Right hindlimb (tissue), 1 donor: ENCODE measurements at regions not wholly inside any gene's neighbourhood (a gene's known extent, or its start where the extent isn't known, plus 50 kb on each side); places are given as distances from the start of the nearest gene placed in this dataset.

Experiments used
- DNase-seq: peaks from one replicate; pipeline ENCODE4 v3.0.0-alpha.2; 2018

DNA sequence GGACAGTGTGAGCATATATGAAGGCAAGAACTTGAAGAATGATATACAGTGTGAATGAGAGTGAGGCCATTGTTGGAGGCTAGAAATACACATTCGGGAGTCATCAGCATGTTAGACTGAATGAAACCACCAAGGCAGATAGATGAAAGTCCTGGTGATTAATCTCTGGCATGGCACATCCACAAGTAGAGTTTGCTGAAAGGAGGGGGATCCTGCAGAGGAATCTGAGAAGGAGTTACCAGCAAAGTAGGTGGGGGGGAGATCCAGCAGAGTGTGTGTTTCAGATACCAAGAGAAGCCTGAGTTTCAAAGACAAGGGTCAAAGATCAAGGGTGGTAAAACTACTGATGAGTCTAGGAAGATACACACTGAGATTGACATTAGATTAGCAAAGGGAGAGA lies 426.7 kb upstream of the DCN start:
- DNase-seq: no peak

DNA sequence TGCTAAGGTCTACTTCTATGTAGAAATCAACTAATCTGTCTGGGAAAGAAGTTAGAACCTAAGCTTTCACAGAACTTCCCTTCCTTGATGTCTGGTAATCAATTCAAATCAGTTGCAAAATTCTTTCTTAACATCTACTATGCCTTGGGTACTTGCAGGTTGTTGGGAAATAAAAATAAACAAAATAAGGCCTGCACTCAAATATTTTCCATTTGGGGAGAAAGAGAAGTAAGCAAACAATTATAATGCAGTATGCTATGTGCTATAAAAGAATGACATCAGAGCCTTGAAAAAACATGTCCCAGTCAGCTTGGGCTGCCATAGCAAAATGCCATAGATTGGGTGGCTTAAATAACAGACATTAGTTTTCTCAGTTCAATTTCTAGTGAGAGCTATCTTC lies 425.9 kb upstream of the DCN start:
- DNase-seq: no peak

DNA sequence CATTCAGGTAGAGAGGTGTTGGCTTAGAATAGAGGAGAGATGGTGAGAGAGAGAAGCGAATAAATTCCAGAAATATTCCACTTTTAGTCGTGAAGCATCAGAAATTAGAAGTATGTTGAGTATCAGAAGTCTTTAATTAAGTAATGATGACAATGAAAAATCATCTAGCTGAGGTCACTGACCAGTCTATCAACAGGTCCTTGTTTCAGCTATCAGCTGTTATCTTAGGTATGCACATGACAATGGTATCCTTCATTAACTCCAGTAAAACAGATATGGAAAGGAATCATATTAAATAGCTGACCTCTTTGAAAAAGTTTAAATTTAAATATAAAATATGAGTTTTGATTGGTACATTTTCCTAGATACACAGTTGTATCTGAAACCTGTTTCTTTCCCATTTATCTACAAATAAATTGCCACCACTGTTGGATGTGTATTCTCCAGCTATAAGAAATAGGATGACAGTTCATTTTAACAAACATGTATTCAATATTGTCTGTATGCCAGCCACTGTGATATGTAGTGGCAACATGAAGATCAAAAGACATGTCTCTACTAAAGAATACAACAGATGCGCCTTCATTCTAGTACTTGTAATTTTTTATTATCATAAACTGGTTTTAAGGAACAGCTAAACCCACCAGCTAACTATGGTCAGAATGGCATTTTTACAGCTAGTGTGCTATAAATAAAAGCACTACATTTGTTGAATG lies 424.2 kb upstream of the DCN start:
- DNase-seq: no peak

DNA sequence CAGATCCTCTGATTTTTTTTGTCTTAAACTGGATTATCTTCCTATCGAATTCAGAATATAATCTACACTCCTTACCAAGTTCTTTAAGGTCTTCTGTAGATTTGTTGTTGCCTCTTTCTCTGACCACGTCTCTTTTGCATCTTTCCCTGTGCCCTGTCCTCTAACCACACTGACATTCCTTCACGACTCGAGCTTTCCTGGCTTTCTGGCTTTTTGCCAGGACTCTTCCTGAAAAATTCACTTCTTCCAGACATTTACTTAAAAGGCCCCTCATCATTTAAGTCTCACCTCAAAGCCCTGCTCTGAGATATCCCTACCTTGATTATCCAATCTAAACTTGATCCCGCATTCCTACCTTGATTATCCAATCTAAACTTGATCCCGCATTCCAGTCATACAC lies 422.3 kb upstream of the DCN start:
- DNase-seq: no peak

DNA sequence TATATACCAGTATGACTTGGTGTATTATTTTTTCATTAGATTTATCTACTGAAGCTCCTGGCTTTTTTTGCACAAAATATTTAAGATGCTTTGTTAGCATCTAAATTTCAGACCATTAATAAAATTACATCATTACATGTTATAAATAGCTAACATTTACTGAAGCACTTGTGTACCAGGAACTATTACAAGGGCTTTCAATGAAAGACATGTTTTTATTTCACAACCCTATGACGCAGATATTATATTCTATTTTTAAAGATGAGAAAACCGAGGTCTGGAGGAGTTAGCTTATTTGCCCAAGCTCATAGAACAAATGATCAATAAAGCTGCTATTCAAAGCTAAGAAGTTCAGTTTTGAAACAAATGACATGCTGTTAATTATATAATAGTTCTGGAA lies 420.4 kb upstream of the DCN start:
- DNase-seq: no peak

DNA sequence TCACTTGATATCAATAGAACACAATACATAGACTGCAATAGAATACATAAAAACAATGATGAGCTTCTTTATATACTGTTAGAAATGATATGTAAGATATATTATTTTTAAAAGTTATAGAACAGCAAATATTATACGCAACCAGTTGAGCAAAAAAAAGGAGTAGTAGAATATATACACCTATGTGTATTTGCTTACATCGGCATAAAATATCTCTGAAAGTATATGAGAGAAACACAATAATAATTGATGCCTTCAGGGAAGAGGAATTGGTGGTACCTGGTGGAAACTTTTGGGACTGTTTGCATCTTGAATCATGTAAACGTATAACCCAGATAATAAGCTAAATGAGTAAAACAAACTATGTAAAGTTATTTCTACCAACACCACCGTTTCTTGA lies 418.4 kb upstream of the DCN start:
- no peak for DNase-seq

DNA sequence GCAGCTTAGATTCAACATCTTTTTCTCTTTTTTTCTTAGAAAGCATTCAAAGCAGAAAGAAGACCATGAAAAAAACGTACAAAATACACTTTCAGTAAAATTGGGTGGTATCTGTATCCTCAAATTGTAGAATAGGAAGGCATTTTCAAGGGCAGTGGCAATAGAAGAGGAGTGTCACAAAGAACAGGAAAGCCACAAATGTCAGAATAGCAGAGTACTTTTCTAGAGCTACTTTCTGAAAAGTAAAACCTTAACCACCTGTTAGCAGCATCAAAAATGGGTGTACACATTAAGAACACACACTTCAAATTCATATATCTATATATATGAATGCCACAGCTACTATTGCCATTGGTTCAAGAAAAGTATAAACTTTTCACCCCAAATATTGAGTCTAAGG lies 412.1 kb upstream of the DCN start:
- DNase-seq: no peak

DNA sequence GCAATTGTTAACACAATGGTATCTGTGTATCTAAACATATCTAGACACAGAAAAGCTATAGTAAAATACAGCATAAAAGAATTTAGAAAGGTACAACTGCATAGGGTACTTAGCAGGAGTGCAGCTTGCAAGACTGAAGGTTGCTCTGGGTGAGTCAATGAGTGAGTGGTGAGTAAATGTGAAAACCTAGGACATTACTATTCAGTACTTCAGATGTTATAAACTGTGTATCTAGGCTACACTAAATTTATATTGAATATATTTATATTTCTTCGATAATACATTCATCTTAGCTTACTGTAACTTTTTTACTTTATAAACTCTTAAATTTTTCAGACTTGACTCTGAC lies 409.0 kb upstream of the DCN start:
- DNase-seq: no peak

DNA sequence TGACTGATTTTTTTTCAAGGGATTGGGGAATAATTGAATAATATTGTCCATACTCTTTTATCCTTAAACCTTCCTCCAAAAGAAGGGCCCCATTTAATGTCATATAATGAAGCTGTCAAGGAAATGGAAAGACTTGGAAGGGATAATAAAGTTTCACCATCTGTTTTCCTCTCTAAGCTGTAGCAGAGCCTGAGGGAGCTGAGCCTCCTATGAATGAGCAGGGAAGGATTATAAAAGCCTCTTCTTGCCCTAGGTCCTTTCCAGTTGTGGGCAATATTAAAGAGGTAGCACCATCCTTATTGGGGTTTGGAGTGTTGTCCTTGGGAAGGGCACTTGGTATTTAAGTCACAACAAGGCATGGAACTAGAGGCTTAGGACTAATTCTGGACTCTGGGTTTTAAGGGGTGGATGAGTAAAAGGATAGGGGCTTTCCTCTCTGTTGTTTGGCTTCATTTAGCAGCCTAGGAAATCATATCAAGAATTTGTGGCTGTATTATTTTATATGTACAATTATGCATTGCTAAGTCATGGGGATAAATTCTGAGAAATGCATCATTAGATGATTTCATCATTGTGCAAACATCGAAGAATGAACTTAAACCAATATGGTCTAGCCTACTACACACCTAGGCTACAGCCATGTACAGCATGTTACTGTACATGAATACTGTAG lies 408.5 kb upstream of the DCN start:
- no peak for DNase-seq

GRCh38 chr12:91588874-91589454 lies 406.3 kb upstream of the DCN start:
- no peak for DNase-seq

DNA sequence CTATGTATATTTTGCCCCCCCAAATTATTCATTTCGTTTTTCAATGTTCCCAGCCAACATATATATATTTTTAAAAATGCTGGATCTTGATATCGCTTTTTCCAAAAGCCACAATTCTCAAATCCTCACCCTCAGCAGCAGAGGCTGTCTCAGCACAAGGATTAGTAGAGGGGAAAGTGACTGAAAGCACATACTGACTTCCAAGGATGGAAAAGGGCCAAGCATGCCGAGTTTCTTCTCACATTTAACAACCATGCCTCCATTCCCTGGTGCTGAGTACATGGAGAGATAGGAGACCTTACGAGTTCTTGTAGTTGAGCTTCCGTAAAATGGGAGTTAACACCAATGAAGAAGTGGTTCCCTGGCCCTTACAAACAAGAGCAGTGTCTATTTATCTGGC lies 403.4 kb upstream of the DCN start:
- DNase-seq: no peak

- DNase-seq: no peak
Observed at GRCh38 chr12:91582811-91583210, 400.2 kb upstream of the DCN start.

DNA sequence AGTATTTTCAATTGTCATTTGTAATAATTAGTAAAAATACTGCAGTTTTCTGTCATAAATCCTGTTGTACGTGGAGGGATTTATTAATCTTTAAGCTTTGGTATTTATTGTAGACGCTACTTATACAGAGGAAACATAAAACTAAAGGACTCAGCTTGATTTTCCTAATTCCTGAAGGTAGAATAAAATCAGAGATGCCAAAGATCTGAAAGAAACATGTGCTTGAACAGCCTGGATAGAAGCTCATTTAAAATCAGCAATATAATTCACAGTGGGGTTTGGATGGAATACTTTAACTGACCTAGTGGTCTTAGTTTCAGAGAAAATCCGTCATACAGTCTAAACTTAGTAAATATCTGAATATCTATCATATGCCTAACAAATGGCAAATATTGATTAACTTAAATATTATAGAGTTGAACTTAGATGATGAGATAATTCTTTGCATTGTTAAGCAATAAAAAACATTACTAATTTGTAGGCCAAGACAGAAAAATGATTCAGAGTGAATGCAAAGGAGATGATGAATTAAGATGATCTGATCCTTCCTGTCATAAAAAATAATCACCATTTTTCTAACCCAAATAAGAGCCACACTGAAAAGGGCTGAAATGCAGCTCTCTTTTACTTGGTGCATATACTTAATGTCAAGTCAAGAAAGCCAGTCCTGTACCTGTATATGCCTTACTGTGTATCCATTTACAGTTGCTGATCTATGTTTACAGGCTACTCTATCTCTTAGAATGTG lies 397.1 kb upstream of the DCN start:
- DNase-seq: no peak

- DNase-seq: no peak
Observed at GRCh38 chr12:91577586-91578539, 395.2 kb upstream of the DCN start.

DNA sequence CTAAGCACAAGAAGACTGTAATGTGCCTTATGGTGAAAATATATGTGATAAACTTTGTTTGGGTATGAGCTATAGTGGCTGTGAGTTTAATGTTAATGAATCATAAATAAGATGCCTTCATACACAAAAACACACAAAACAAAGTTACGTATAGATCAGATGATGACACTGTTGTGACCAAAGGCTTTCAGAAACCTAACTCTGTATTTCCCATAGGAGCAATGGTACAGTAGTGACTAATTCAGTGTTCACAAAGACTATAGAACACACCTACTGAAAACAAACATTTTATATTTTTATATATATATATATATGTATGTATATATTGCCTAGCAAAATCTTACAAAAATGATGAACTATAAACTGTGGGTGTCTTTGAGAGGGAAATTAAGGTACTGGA lies 393.8 kb upstream of the DCN start:
- no peak for DNase-seq

GRCh38 chr12:91575630-91576029 lies 393.0 kb upstream of the DCN start:
- no peak for DNase-seq

DNA sequence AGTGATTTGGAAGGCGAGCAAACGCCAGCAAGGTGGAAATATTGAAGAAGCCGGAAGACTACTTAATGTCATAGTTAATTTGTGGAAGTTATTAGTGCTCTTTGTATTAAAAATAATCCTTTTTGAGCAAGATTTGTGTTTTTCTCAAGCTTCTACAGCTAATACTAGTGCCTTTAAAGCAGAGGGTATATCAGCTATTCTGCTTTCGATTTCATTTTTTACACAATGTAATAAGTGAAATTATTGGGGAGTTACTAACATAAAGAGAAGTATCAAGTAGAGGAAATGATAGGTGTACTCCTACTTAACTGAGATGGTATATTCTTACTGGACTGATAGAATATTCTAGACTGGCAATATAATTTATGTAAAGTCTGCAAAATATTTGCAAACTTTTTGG lies 392.4 kb upstream of the DCN start:
- DNase-seq: no peak

DNA sequence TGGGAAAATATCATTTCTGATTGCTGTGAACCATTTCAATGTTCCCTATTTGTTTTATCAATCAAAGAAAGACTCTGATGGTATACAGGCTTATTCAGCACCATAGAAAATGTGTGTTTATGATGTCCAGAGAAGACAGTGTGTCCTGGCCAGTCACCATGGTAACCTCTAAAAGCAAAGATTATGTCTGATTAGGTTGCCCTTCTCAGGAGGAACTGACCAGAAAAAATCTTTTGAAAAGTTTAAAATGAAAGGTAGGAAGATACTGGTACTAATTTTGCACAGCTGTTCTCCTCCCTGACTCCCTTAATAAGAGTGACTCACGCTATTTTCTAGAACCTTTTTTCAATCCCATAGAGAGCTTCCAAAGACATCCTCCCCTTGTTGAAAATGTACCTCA lies 391.8 kb upstream of the DCN start:
- DNase-seq: no peak

DNA sequence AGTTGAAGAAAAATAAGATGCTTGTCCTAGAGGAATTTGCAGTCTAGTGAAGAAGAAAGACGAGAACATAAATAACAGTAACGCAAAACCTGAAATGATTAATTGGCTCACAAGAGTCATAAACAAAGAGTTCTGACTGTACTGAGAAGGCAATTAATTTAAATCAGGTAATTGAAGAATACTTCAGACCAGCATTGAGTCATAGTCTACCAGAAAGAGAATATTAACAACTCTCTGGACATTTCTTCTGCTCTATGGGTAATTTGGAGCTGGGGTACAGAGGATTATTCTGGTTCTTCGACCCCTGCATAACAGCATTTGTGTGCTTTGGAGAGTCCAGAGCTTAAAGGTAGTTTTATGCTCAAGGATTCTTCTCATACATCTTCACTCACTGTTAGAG lies 390.3 kb upstream of the DCN start:
- DNase-seq: no peak

GRCh38 chr12:91567100-91567485 lies 384.5 kb upstream of the DCN start:
- no peak for DNase-seq

DNA sequence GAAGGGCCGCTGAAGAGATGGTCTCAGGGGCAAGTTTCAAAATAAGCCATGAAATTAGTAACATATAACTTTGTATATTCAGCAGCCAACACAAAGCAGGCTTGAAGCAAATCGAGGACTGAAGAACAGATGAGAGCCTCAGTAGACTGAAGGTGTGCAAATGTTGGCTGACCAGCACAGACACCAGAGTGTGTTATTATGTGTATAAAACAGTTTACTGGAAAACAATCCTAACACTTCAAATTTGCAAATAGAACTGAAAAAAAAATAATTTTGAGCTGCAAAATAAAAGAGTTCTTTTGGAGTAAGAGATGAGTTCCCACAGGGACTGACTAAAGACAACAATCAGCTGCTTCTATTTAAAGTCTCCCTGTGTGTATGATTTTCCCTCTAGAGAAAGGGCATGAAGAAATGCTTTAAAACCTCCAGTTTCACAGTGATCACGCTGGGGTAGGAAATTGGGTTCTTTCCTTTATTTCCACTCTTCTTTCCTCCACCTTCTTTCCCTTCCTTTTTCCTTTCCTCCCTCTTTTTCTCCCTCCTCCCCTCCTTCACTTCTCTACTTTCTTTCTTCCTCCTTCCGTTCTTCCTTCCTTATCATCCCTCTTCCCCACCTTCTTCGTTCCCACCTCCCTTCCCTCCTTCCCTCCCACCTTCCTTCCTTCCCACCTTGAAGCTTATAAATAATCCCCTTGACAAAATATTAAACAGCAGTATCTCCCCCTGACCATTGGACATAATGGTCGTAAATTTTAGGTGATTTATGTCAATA lies 383.9 kb upstream of the DCN start:
- no peak for DNase-seq

DNA sequence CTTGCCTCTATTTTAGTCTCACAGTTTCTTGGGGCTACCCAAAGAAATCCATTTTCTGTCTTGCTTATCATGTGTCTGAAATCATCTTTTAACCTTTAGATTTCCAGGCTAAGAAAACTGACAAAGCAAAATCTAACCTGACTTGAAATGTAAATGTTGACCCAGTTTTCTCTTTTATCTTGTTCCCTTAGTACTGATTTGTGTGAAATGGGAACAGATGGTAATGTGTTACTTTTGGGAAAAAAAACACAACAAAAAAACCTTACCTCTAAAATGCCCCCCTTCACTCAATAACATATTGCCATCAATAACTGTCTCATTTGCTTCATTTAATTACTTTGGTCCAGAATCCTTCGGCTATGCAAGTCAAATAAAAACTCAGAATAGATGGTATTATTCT lies 383.2 kb upstream of the DCN start:
- no peak for DNase-seq
